ENCODE measurements at regions not wholly inside any gene's neighbourhood (a gene's known extent, or its start where the extent isn't known, plus 50 kb on each side); places are given as distances from the start of the nearest gene placed in this dataset.

GRCh38 chr2:163475815-163476214, 260.0 kb downstream of the FIGN start:
- Histone ChIP-seq H3K4me3 (replicated peaks in 1 of 3; ENCODE audit: low read depth in 2 of 3, low read length in 3 of 3) (no peak overlapping the region), H3K9me3 (replicated peaks in 1 of 2; ENCODE audit: control insufficient read depth in 1 of 2, insufficient read depth in 1 of 2, low read length in 2 of 2) (peaks cover 4 to 8% of the 10 kb centered on the region in 2 donors), H3K4me1 (ENCODE audit: control insufficient read depth in 1 of 2, insufficient read depth in 2 of 2, low read length in 2 of 2) (no peaks in the 10 kb centered on the region), H3K9ac (ENCODE audit: insufficient read depth, low read length, poor library complexity, severe bottlenecking) (no peak overlapping the region), H3K79me2 (ENCODE audit: insufficient read depth, low read length) (no peaks in the 10 kb centered on the region), H4K20me1 (ENCODE audit: insufficient read depth, low read length) (no peaks in the 10 kb centered on the region), H3K4me2 (replicated peaks; ENCODE audit: extremely low read depth, low read length, poor library complexity, severe bottlenecking) (no peak overlapping the region), H3K36me3 (replicated peaks in 1 of 2; ENCODE audit: control insufficient read depth in 1 of 2, insufficient read depth in 2 of 2, low read length in 2 of 2) (no peaks in the 10 kb centered on the region), H3K27ac (ENCODE audit: low read depth in 1 of 2, low read length in 2 of 2) (no peak overlapping the region), H3K27me3 (ENCODE audit: control insufficient read depth in 2 of 2, insufficient read depth in 2 of 2, low read length in 2 of 2) (no peaks in the 10 kb centered on the region), H2AFZ (ENCODE audit: insufficient read depth, low read depth, low read length, poor library complexity, severe bottlenecking) (no peak overlapping the region)
- Mint-ChIP-seq H3K4me3 (no peak overlapping the region), H3K4me1 (no peaks in the 10 kb centered on the region), H3K27me3 (ENCODE audit: low read depth in 3 of 3) (no peaks in the 10 kb centered on the region), H3K36me3 (no peaks in the 10 kb centered on the region), H3K27ac (no peak overlapping the region), H3K9me3 (peaks cover 0 to 7% (median 3%) of the 10 kb centered on the region in 7 donors)
- DNase-seq = no peak
- intact Hi-C loops (cut with micrococcal nuclease) = no loop called here
- TF ChIP-seq CTCF (IDR thresholded peaks at IDR 0.05) = no peak
- WGBS (ENCODE audit: insufficient coverage) = no CpG with 5 or more reads among the region's 3 CpGs

GRCh38 chr2:163474889-163475288, 260.9 kb downstream of the FIGN start:
- Histone ChIP-seq H3K4me3 (replicated peaks in 1 of 3; ENCODE audit: low read depth in 2 of 3, low read length in 3 of 3) (no peak overlapping the region), H3K4me2 (replicated peaks; ENCODE audit: extremely low read depth, low read length, poor library complexity, severe bottlenecking) (no peak overlapping the region), H3K27me3 (ENCODE audit: control insufficient read depth in 2 of 2, insufficient read depth in 2 of 2, low read length in 2 of 2) (no peaks in the 10 kb centered on the region), H3K9ac (ENCODE audit: insufficient read depth, low read length, poor library complexity, severe bottlenecking) (no peak overlapping the region), H3K79me2 (ENCODE audit: insufficient read depth, low read length) (no peaks in the 10 kb centered on the region), H3K9me3 (replicated peaks in 1 of 2; ENCODE audit: control insufficient read depth in 1 of 2, insufficient read depth in 1 of 2, low read length in 2 of 2) (peaks cover 0 to 4% of the 10 kb centered on the region in 2 donors), H3K4me1 (ENCODE audit: control insufficient read depth in 1 of 2, insufficient read depth in 2 of 2, low read length in 2 of 2) (no peaks in the 10 kb centered on the region), H4K20me1 (ENCODE audit: insufficient read depth, low read length) (no peaks in the 10 kb centered on the region), H3K27ac (ENCODE audit: low read depth in 1 of 2, low read length in 2 of 2) (no peak overlapping the region), H2AFZ (ENCODE audit: insufficient read depth, low read depth, low read length, poor library complexity, severe bottlenecking) (no peak overlapping the region), H3K36me3 (replicated peaks in 1 of 2; ENCODE audit: control insufficient read depth in 1 of 2, insufficient read depth in 2 of 2, low read length in 2 of 2) (no peaks in the 10 kb centered on the region)
- intact Hi-C loops (cut with micrococcal nuclease) = no loop called here
- Mint-ChIP-seq H3K9me3 (peaks cover 0 to 5% (median 3%) of the 10 kb centered on the region in 7 donors), H3K27me3 (ENCODE audit: low read depth in 3 of 3) (no peaks in the 10 kb centered on the region), H3K27ac (no peak overlapping the region), H3K4me3 (no peak overlapping the region), H3K4me1 (no peaks in the 10 kb centered on the region), H3K36me3 (no peaks in the 10 kb centered on the region)
- no peak for DNase-seq
- WGBS (ENCODE audit: insufficient coverage) = no CpG with 5 or more reads among the region's 4 CpGs
- TF ChIP-seq CTCF (IDR thresholded peaks at IDR 0.05) = no peak

Measured in CD14-positive monocyte (primary cell).